Upper lobe of left lung (tissue), 6 donors: ENCODE measurements at regions not wholly inside any gene's neighbourhood (a gene's known extent, or its start where the extent isn't known, plus 50 kb on each side); places are given as distances from the start of the nearest gene placed in this dataset.

Source experiments
- ATAC-seq, 2 donors: fragments of 200-7000 bp; cut with Tn5 transposase; one replicate each; pipeline ENCODE4 v1.9.1; 2022; ENCODE audit warnings: mild to moderate bottlenecking in 2 of 2, moderate library complexity in 2 of 2; ENCODE audit not compliant: low FRiP score in 2 of 2
- DNase-seq, 2 donors: peaks; one replicate each; pipeline ENCODE4 v3.0.0-alpha.2; 2019 to 2020
- H3K27ac ChIP-seq, 4 donors: fragments of 200-600 bp; sonication (generic); one replicate each; pipeline ENCODE4 v1.5.1; 2016 to 2019
- H3K27me3 ChIP-seq, 4 donors: fragments of 200-600 bp; sonication (generic); one replicate each; pipeline ENCODE4 v1.5.1; 2017 to 2019
- H3K36me3 ChIP-seq, 4 donors: fragments of 200-600 bp; sonication (generic); one replicate each; pipeline ENCODE4 v1.5.1; 2016 to 2019
- H3K4me1 ChIP-seq, 4 donors: fragments of 200-600 bp; sonication (generic); one replicate each; pipeline ENCODE4 v1.5.1; 2018 to 2019
- H3K4me3 ChIP-seq, 4 donors: fragments of 200-600 bp; sonication (generic); one replicate each; pipeline ENCODE4 v1.5.1; 2017 to 2019; ENCODE audit warnings: mild to moderate bottlenecking in 2 of 4, moderate library complexity in 1 of 4
- H3K9me3 ChIP-seq, 4 donors: fragments of 200-600 bp; sonication (generic); one replicate each; pipeline ENCODE4 v1.5.1; 2018 to 2019
- EP300 ChIP-seq, 4 donors: sonication (generic); formaldehyde crosslinking; IDR thresholded peaks; one replicate each; pipeline ENCODE4 v1.5.1; 2017; ENCODE audit warnings: antibody characterized with exemption in 4 of 4, control low read depth in 2 of 4
- POLR2A ChIP-seq, 4 donors: fragments of 450-650 bp; IDR thresholded peaks; one replicate each; pipeline ENCODE4 v1.5.1; 2016 to 2017; ENCODE audit warnings: antibody characterized with exemption in 4 of 4, mild to moderate bottlenecking in 2 of 4
- POLR2AphosphoS5 ChIP-seq, 2 donors: sonication (generic); formaldehyde crosslinking; IDR thresholded peaks; one replicate each; pipeline ENCODE4 v1.5.1; 2017; ENCODE audit warnings: antibody characterized with exemption in 2 of 2
- WGBS, 2 donors: methylation state at CpG; one replicate each; pipeline ENCODE4 v1.1.5; 2017 to 2018; 5-methylcytosine and 5-hydroxymethylcytosine counted together
- TF ChIP-seq, protein P1 (sequence below), 6 experiments: fragments of 450-650 bp in 4 of 6; fragments of 200-600 bp in 2 of 6; sonication (generic) in 2 of 6; IDR thresholded peaks; one replicate each; pipeline ENCODE4 v1.5.1; 2016 to 2019; ENCODE audit warnings: antibody characterized with exemption in 6 of 6
- donor health status: DM: no; HTN: no; CAD: no; lungs with moderate emphysema.
- donor health status: DM: no; HTN: yes; CAD: no; lungs with severe emphysema.

GRCh38 chr6:84512391-84512790 is 252.0 kb downstream of the TBX18 start:
- 56 to 59% methylated on average over 2 of the region's 2 CpGs for WGBS, 2 donors
- Histone ChIP-seq H3K4me1 (no peaks in the 10 kb centered on the region), H3K27me3 (no peaks in the 10 kb centered on the region), H3K9me3 (no peaks in the 10 kb centered on the region), H3K36me3 (no peaks in the 10 kb centered on the region), H3K4me3 (no peak overlapping the region), H3K27ac (no peak overlapping the region)
- ATAC-seq (no peak), DNase-seq (no peak)
- TF ChIP-seq EP300 (IDR thresholded peaks at IDR 0.05) (no peak), POLR2A (IDR thresholded peaks at IDR 0.05) (no peak), POLR2AphosphoS5 (IDR thresholded peaks at IDR 0.05) (no peak)
- TF ChIP-seq, protein P1, sequence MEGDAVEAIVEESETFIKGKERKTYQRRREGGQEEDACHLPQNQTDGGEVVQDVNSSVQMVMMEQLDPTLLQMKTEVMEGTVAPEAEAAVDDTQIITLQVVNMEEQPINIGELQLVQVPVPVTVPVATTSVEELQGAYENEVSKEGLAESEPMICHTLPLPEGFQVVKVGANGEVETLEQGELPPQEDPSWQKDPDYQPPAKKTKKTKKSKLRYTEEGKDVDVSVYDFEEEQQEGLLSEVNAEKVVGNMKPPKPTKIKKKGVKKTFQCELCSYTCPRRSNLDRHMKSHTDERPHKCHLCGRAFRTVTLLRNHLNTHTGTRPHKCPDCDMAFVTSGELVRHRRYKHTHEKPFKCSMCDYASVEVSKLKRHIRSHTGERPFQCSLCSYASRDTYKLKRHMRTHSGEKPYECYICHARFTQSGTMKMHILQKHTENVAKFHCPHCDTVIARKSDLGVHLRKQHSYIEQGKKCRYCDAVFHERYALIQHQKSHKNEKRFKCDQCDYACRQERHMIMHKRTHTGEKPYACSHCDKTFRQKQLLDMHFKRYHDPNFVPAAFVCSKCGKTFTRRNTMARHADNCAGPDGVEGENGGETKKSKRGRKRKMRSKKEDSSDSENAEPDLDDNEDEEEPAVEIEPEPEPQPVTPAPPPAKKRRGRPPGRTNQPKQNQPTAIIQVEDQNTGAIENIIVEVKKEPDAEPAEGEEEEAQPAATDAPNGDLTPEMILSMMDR (IDR thresholded peaks at IDR 0.05): no peak

GRCh38 chr6:84511929-84512328 is 252.5 kb downstream of the TBX18 start:
- TF ChIP-seq, protein P1 (IDR thresholded peaks at IDR 0.05): no peak
- TF ChIP-seq POLR2AphosphoS5 (IDR thresholded peaks at IDR 0.05) (no peak), EP300 (IDR thresholded peaks at IDR 0.05) (no peak), POLR2A (IDR thresholded peaks at IDR 0.05) (no peak)
- Histone ChIP-seq H3K27ac (no peak overlapping the region), H3K27me3 (no peaks in the 10 kb centered on the region), H3K36me3 (no peaks in the 10 kb centered on the region), H3K4me1 (no peaks in the 10 kb centered on the region), H3K9me3 (no peaks in the 10 kb centered on the region), H3K4me3 (no peak overlapping the region)
- DNase-seq (no peak), ATAC-seq (no peak)
- 58 to 85% methylated on average over 3 of the region's 3 CpGs for WGBS, 2 donors

DNA sequence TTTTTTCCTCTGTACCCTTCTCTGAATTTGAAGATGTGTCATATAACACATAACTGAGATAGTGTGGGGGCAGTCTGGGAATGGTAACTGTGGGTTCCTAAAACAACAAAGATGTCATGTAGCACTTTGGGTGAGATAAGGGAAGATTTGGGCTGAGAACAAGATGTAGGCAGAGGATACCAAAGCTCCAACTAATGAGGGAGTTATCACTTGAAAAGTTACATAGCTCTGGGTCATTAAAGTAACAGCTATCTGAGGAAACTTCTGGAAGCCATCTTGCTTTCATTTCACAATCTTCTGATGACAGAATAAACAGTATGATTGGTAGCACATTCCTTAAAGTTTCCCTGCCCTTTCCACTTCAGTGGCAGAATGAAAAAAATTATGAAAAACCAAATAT is 255.4 kb downstream of the TBX18 start:
- no peak for ATAC-seq

GRCh38 chr6:84508334-84508733 is 256.1 kb downstream of the TBX18 start:
- Histone ChIP-seq H3K36me3 (no peaks in the 10 kb centered on the region), H3K9me3 (no peaks in the 10 kb centered on the region), H3K4me1 (no peaks in the 10 kb centered on the region), H3K27me3 (no peaks in the 10 kb centered on the region), H3K27ac (no peak overlapping the region), H3K4me3 (no peak overlapping the region)
- DNase-seq (no peak), ATAC-seq (no peak)
- TF ChIP-seq, protein P1 (IDR thresholded peaks at IDR 0.05): no peak
- no peak for TF ChIP-seq POLR2AphosphoS5 (IDR thresholded peaks at IDR 0.05)
- no peak for TF ChIP-seq POLR2A (IDR thresholded peaks at IDR 0.05)
- no peak for TF ChIP-seq EP300 (IDR thresholded peaks at IDR 0.05)

More for the DNA sequence above, 255.4 kb downstream of the TBX18 start:
- TF ChIP-seq POLR2A (IDR thresholded peaks at IDR 0.05) (no peak), EP300 (IDR thresholded peaks at IDR 0.05) (no peak)
- TF ChIP-seq, protein P1 (IDR thresholded peaks at IDR 0.05): no peak
- DNase-seq: no peak
- no peaks in the 10 kb centered on the region for H3K36me3 ChIP-seq
- H3K9me3 ChIP-seq: no peaks in the 10 kb centered on the region
- no peak overlapping the region for H3K4me3 ChIP-seq
- no peak overlapping the region for H3K27ac ChIP-seq
- no peaks in the 10 kb centered on the region for H3K4me1 ChIP-seq
- no peaks in the 10 kb centered on the region for H3K27me3 ChIP-seq

GRCh38 chr6:84504025-84504424 is 260.4 kb downstream of the TBX18 start:
- ATAC-seq: no peak
- H3K27me3 ChIP-seq: no peaks in the 10 kb centered on the region
- 81 to 91% methylated on average over 1 to 2 of the region's 2 CpGs for WGBS, 2 donors

More at GRCh38 chr6:84504025-84504424, 260.4 kb downstream of the TBX18 start:
- Histone ChIP-seq H3K9me3 (peaks cover 0 to 3% (median 0%) of the 10 kb centered on the region in 4 donors), H3K36me3 (no peaks in the 10 kb centered on the region), H3K4me3 (no peak overlapping the region), H3K27ac (no peak overlapping the region), H3K4me1 (no peaks in the 10 kb centered on the region)
- no peak for DNase-seq
- TF ChIP-seq EP300 (IDR thresholded peaks at IDR 0.05): no peak
- no peak for TF ChIP-seq POLR2A (IDR thresholded peaks at IDR 0.05)
- TF ChIP-seq, protein P1 (IDR thresholded peaks at IDR 0.05): no peak
- no peak for TF ChIP-seq POLR2AphosphoS5 (IDR thresholded peaks at IDR 0.05)
